A172 (cell line): ENCODE measurements at regions not wholly inside any gene's neighbourhood (a gene's known extent, or its start where the extent isn't known, plus 50 kb on each side); places are given as distances from the start of the nearest gene placed in this dataset.

ENCODE experiments used
- DNase-seq: peaks from one replicate; pipeline ENCODE4 v3.0.0-alpha.2; 2015; ENCODE audit warnings: low spot score

- DNase-seq: no peak
Observed at GRCh38 chr17:77897741-77898301, 60.7 kb upstream of the TNRC6C start.

- DNase-seq: no peak
Observed at GRCh38 chr17:77898521-77899434, 59.7 kb upstream of the TNRC6C start.

GRCh38 chr17:77899498-77899897, 59.0 kb upstream of the TNRC6C start:
- DNase-seq: no peak

- no peak for DNase-seq
Observed at GRCh38 chr17:77901481-77901880, 57.0 kb upstream of the TNRC6C start.

GRCh38 chr17:77905266-77905665, 53.2 kb upstream of the TNRC6C start:
- DNase-seq: no peak

GRCh38 chr17:77905766-77906165, 52.7 kb upstream of the TNRC6C start:
- DNase-seq: no peak

GRCh38 chr17:77906377-77906871, 52.1 kb upstream of the TNRC6C start:
- no peak for DNase-seq

- DNase-seq: no peak
Observed at GRCh38 chr17:77907497-77908461, 50.7 kb upstream of the TNRC6C start.

- no peak for DNase-seq
Observed at GRCh38 chr17:77908501-77908900, 50.0 kb upstream of the TNRC6C start.
